ENCODE measurements at regions not wholly inside any gene's neighbourhood (a gene's known extent, or its start where the extent isn't known, plus 50 kb on each side); places are given as distances from the start of the nearest gene placed in this dataset.

- TF ChIP-seq CTCF (IDR thresholded peaks at IDR 0.05) (no peak), POLR2A (IDR thresholded peaks at IDR 0.05) (no peak), EP300 (IDR thresholded peaks at IDR 0.05) (no peak)
Measured at GRCh38 chr15:77773903-77774302, 141.2 kb upstream of the LINGO1 start.

All from tibial nerve (tissue), 4 donors.